ENCODE measurements at regions not wholly inside any gene's neighbourhood (a gene's known extent, or its start where the extent isn't known, plus 50 kb on each side); places are given as distances from the start of the nearest gene placed in this dataset.

DNA sequence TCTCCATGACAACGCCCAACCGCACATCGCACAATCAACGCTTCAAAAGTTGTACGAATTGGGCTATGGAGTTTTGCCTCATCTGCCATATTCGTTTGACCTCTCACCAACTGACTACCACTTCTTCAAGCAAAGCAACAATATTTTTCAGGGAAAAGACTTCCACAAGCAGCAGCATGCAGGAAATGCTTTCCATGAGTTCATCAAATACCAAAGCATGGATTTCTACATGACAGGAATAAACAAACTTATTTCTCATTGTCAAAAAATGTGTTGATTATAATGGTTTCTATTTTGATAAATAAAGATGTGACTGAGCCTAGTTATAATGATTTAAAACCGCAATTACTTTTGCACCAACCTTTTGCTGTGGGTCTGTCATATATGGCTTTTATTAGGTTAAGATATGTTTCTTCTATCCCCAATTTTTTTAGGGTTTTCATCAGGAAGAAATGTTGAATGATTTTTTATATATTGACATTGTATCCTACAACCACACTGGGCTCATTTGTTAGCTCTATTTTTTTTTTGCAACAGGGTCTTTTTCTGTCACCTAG is 138.4 kb downstream of the PWWP3B start:
- Histone ChIP-seq H3K9me3 (replicated peaks; ENCODE audit: control insufficient read depth, insufficient read depth, low read length) (no peaks in the 10 kb centered on the region), H3K9me1 (replicated peaks; ENCODE audit: control insufficient read depth, extremely low read depth, insufficient read depth, low read length) (no peaks in the 10 kb centered on the region), H4K20me1 (replicated peaks; ENCODE audit: control insufficient read depth, extremely low read depth, insufficient read depth, low read length) (no peaks in the 10 kb centered on the region), H3K9ac (replicated peaks; ENCODE audit: extremely low read depth, insufficient read depth, low read length) (no peak overlapping the region), H3K36me3 (ENCODE audit: control insufficient read depth in 2 of 2, extremely low read depth in 1 of 2, insufficient read depth in 2 of 2, low read length in 2 of 2) (no peaks in the 10 kb centered on the region), H3K4me3 (replicated peaks in 1 of 3; ENCODE audit: insufficient read depth in 1 of 3, low read depth in 1 of 3, low read length in 3 of 3) (no peak overlapping the region), H3K79me2 (ENCODE audit: control insufficient read depth, insufficient read depth, low read length) (no peaks in the 10 kb centered on the region), H3K4me1 (ENCODE audit: control insufficient read depth, extremely low read depth, insufficient read depth, low read length) (no peaks in the 10 kb centered on the region), H3K27me3 (ENCODE audit: control insufficient read depth in 2 of 2, insufficient read depth in 2 of 2, low read length in 2 of 2) (no peaks in the 10 kb centered on the region), H3K4me2 (ENCODE audit: insufficient read depth, low read length) (no peak overlapping the region), H2AFZ (ENCODE audit: low read depth, low read length) (no peak overlapping the region), H3K27ac (ENCODE audit: insufficient read depth, low read depth, low read length) (no peak overlapping the region)
- intact Hi-C loops (cut with micrococcal nuclease) = no loop called here
- ChIA-PET POLR2A (no interaction called here), CTCF (no interaction called here)
- TF ChIP-seq JUN (IDR thresholded peaks at IDR 0.05; ENCODE audit: borderline replicate concordance, insufficient read depth, insufficient read length, low read depth) (no peak), FOS (IDR thresholded peaks at IDR 0.05; ENCODE audit: borderline replicate concordance, insufficient read depth, low read length) (no peak), GATA2 (IDR thresholded peaks at IDR 0.05; ENCODE audit: insufficient read depth, insufficient read length, low read depth, low read length) (no peak), POLR2AphosphoS5 (IDR thresholded peaks at IDR 0.05; ENCODE audit: insufficient read depth, low read depth, low read length) (no peak), POLR2A (IDR thresholded peaks at IDR 0.05; ENCODE audit: low read depth, low read length) (no peak), MYC (IDR thresholded peaks at IDR 0.05; ENCODE audit: low read depth, low read length) (no peak), EZH2 (IDR thresholded peaks at IDR 0.05; ENCODE audit: borderline replicate concordance, low read depth, low read length, severe bottlenecking) (no peak)
- TF ChIP-seq, protein P1, sequence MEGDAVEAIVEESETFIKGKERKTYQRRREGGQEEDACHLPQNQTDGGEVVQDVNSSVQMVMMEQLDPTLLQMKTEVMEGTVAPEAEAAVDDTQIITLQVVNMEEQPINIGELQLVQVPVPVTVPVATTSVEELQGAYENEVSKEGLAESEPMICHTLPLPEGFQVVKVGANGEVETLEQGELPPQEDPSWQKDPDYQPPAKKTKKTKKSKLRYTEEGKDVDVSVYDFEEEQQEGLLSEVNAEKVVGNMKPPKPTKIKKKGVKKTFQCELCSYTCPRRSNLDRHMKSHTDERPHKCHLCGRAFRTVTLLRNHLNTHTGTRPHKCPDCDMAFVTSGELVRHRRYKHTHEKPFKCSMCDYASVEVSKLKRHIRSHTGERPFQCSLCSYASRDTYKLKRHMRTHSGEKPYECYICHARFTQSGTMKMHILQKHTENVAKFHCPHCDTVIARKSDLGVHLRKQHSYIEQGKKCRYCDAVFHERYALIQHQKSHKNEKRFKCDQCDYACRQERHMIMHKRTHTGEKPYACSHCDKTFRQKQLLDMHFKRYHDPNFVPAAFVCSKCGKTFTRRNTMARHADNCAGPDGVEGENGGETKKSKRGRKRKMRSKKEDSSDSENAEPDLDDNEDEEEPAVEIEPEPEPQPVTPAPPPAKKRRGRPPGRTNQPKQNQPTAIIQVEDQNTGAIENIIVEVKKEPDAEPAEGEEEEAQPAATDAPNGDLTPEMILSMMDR (IDR thresholded peaks at IDR 0.05; ENCODE audit: extremely low read depth in 1 of 2, insufficient read depth in 1 of 2, low read depth in 1 of 2, low read length in 2 of 2) = no peak
- TF ChIP-seq, protein P2, sequence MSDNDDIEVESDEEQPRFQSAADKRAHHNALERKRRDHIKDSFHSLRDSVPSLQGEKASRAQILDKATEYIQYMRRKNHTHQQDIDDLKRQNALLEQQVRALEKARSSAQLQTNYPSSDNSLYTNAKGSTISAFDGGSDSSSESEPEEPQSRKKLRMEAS (IDR thresholded peaks at IDR 0.05; ENCODE audit: insufficient read depth, insufficient read length) = no peak
- dilution Hi-C loops (cut with MboI; ENCODE audit: extremely low pct_ligation_motif_present, low sequenced_read_pairs) = no loop called here
- FAIRE-seq (no peak), DNase-seq (ENCODE audit: low read depth, low spot score) (no peak)
- BruUV-seq (replicated peaks) = no TSS peak
